Upper lobe of left lung (tissue), 4 donors: ENCODE measurements at regions not wholly inside any gene's neighbourhood (a gene's known extent, or its start where the extent isn't known, plus 50 kb on each side); places are given as distances from the start of the nearest gene placed in this dataset.

Experiments used
- EP300 ChIP-seq, 4 donors: sonication (generic); formaldehyde crosslinking; IDR thresholded peaks; one replicate each; pipeline ENCODE4 v1.5.1; 2017; ENCODE audit warnings: antibody characterized with exemption in 4 of 4, control low read depth in 2 of 4
- POLR2A ChIP-seq, 4 donors: fragments of 450-650 bp; IDR thresholded peaks; one replicate each; pipeline ENCODE4 v1.5.1; 2016 to 2017; ENCODE audit warnings: antibody characterized with exemption in 4 of 4, mild to moderate bottlenecking in 2 of 4
- TF ChIP-seq, protein P1 (sequence below), 6 experiments: fragments of 450-650 bp in 4 of 6; fragments of 200-600 bp in 2 of 6; sonication (generic) in 2 of 6; IDR thresholded peaks; one replicate each; pipeline ENCODE4 v1.5.1; 2016 to 2019; ENCODE audit warnings: antibody characterized with exemption in 6 of 6

DNA sequence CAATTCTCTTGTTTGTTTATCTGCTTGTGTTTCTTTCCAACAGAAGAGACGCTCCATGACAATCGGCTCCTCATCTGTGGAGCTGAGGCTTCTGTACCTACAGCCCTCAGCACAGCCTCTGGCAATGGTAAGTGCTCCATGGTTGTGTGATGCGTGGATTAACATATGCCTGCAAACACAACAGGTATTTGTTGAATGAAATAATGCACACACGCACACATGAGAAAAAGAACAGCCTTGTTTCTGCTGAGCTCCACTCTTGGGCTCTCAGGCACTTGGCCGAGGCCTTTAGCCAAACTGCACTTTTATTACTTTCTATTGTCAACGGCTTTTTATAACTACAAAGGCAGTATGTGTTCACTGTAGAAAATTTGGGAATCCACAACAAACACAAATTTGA lies 120.4 kb upstream of the TMCC3 start:
- TF ChIP-seq, protein P1, sequence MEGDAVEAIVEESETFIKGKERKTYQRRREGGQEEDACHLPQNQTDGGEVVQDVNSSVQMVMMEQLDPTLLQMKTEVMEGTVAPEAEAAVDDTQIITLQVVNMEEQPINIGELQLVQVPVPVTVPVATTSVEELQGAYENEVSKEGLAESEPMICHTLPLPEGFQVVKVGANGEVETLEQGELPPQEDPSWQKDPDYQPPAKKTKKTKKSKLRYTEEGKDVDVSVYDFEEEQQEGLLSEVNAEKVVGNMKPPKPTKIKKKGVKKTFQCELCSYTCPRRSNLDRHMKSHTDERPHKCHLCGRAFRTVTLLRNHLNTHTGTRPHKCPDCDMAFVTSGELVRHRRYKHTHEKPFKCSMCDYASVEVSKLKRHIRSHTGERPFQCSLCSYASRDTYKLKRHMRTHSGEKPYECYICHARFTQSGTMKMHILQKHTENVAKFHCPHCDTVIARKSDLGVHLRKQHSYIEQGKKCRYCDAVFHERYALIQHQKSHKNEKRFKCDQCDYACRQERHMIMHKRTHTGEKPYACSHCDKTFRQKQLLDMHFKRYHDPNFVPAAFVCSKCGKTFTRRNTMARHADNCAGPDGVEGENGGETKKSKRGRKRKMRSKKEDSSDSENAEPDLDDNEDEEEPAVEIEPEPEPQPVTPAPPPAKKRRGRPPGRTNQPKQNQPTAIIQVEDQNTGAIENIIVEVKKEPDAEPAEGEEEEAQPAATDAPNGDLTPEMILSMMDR (IDR thresholded peaks at IDR 0.05), result no peak
- TF ChIP-seq POLR2A (IDR thresholded peaks at IDR 0.05), result no peak
- TF ChIP-seq EP300 (IDR thresholded peaks at IDR 0.05), result no peak
